IMR-90 (cell line): ENCODE measurements at regions not wholly inside any gene's neighbourhood (a gene's known extent, or its start where the extent isn't known, plus 50 kb on each side); places are given as distances from the start of the nearest gene placed in this dataset.

Source experiments
- ATAC-seq: fragments of 200-7000 bp; cut with Tn5 transposase; 2 replicates; pipeline ENCODE4 v1.9.1; 2020; ENCODE audit warnings: low read depth, mild to moderate bottlenecking, moderate library complexity
- BruUV-seq: library from RNA; stranded (reverse); fragments of 400-500 nt; replicated peaks from 2 replicates; lab custom pipeline; 2021; lab: Mats Ljungman, UMichigan
- CTCF ChIA-PET: fragments of 300-600 bp; formaldehyde crosslinking; extraction: SDS; loops from one replicate; lab custom pipeline; 2021; ENCODE audit warnings: antibody characterized with exemption; lab: Yijun Ruan, JAX
- POLR2A ChIA-PET: fragments of 300-600 bp; sonication (Branson Sonifier 250); formaldehyde crosslinking; loops from one replicate; lab custom pipeline; 2022; ENCODE audit warnings: antibody characterized with exemption; ENCODE audit not compliant: unreplicated experiment; lab: Charles Lee
- DNase-seq: peaks from one replicate; pipeline ENCODE4 v3.0.0; 2013
- H2AFZ ChIP-seq: replicated peaks from 2 replicates; pipeline ENCODE3; 2013; ENCODE audit warnings: low read length, mild to moderate bottlenecking; ENCODE audit not compliant: poor library complexity
- H2AK5ac ChIP-seq: 2 replicates; pipeline ENCODE4 v1.6.1; 2013; ENCODE audit warnings: low read depth, low read length, inconsistent platforms
- H2AK9ac ChIP-seq: replicated peaks from 2 replicates; pipeline ENCODE3; 2013; ENCODE audit warnings: mild to moderate bottlenecking, low read depth, low read length, moderate library complexity; ENCODE audit not compliant: poor library complexity
- H2BK120ac ChIP-seq: 2 replicates; pipeline ENCODE4 v1.6.1; 2013; ENCODE audit warnings: low read depth, low read length, inconsistent platforms
- H2BK15ac ChIP-seq: 3 replicates; pipeline ENCODE4 v1.6.1; 2013; ENCODE audit warnings: low read depth, low read length, inconsistent platforms
- H2BK20ac ChIP-seq: 2 replicates; pipeline ENCODE4 v1.6.1; 2013; ENCODE audit warnings: low read depth, mild to moderate bottlenecking, inconsistent platforms, low read length, moderate library complexity
- H2BK5ac ChIP-seq: 2 replicates; pipeline ENCODE4 v1.6.1; 2013; ENCODE audit warnings: mild to moderate bottlenecking, low read depth, low read length, inconsistent platforms; ENCODE audit not compliant: poor library complexity, severe bottlenecking
- H3K14ac ChIP-seq: replicated peaks from 2 replicates; pipeline ENCODE4 v1.6.1; 2013; ENCODE audit warnings: low read depth, low read length, inconsistent platforms
- H3K18ac ChIP-seq: 2 replicates; pipeline ENCODE4 v1.6.1; 2013; ENCODE audit warnings: low read depth, low read length, control low read depth
- H3K23ac ChIP-seq: 2 replicates; pipeline ENCODE4 v1.6.1; 2013; ENCODE audit warnings: low read depth, low read length, inconsistent platforms
- H3K27ac ChIP-seq: 2 replicates; pipeline ENCODE4 v1.5.1; 2013; ENCODE audit warnings: mild to moderate bottlenecking, control low read depth, low read length; ENCODE audit not compliant: insufficient read depth
- H3K27me3 ChIP-seq: 2 replicates; pipeline ENCODE4 v1.6.1; 2013; ENCODE audit warnings: low read length; ENCODE audit not compliant: control insufficient read depth, insufficient read depth
- H3K36me3 ChIP-seq: 2 replicates; pipeline ENCODE4 v1.6.1; 2013; ENCODE audit warnings: low read length, mixed read lengths; ENCODE audit not compliant: control insufficient read depth, insufficient read depth
- H3K4ac ChIP-seq: 2 replicates; pipeline ENCODE4 v1.6.1; 2013; ENCODE audit warnings: low read depth, low read length, inconsistent platforms
- H3K4me1 ChIP-seq: 2 replicates; pipeline ENCODE4 v1.6.1; 2013; ENCODE audit warnings: low read length, mixed read lengths; ENCODE audit not compliant: control insufficient read depth, insufficient read depth
- H3K4me2 ChIP-seq: 2 replicates; pipeline ENCODE4 v1.6.1; 2013; ENCODE audit warnings: low read depth, mild to moderate bottlenecking, control low read depth, low read length, moderate library complexity
- H3K4me3 ChIP-seq: 2 replicates; pipeline ENCODE4 v1.5.1; 2013; ENCODE audit warnings: low read depth, mild to moderate bottlenecking, control low read depth, low read length, moderate library complexity; ENCODE audit not compliant: insufficient read depth
- H3K56ac ChIP-seq: 2 replicates; pipeline ENCODE4 v1.6.1; 2013; ENCODE audit warnings: low read length, inconsistent platforms; ENCODE audit not compliant: insufficient read depth; ENCODE audit errors: extremely low read depth
- H3K79me1 ChIP-seq, 2 experiments: 2 replicates each; pipeline ENCODE4 v1.6.1; 2013; ENCODE audit warnings: low read length in 2 of 2, inconsistent platforms in 1 of 2, low read depth in 1 of 2
- H3K9ac ChIP-seq: 2 replicates; pipeline ENCODE4 v1.6.1; 2013; ENCODE audit warnings: low read depth, low read length, control low read depth
- H3K9me1 ChIP-seq: 2 replicates; pipeline ENCODE4 v1.6.1; 2013; ENCODE audit warnings: low read length, inconsistent platforms; ENCODE audit not compliant: insufficient read depth
- H3K9me3 ChIP-seq: 2 replicates; pipeline ENCODE4 v1.6.1; 2013; ENCODE audit warnings: low read length; ENCODE audit not compliant: control insufficient read depth, insufficient read depth
- H4K20me1 ChIP-seq: 2 replicates; pipeline ENCODE4 v1.6.1; 2013; ENCODE audit warnings: low read length, inconsistent platforms; ENCODE audit not compliant: insufficient read depth
- H4K5ac ChIP-seq: 2 replicates; pipeline ENCODE4 v1.6.1; 2013; ENCODE audit warnings: mild to moderate bottlenecking, low read depth, low read length, control low read depth
- H4K8ac ChIP-seq, 2 experiments: 2 replicates each; pipeline ENCODE4 v1.6.1; 2013; ENCODE audit warnings: low read depth in 2 of 2, low read length in 2 of 2, control low read depth in 1 of 2, inconsistent platforms in 1 of 2
- H4K91ac ChIP-seq: 2 replicates; pipeline ENCODE4 v1.6.1; 2013; ENCODE audit warnings: low read depth, low read length, inconsistent platforms; ENCODE audit not compliant: insufficient read depth
- BHLHE40 ChIP-seq: fragments of 150-350 bp; IDR thresholded peaks from 2 replicates; pipeline ENCODE4 v1.6.1; 2016; ENCODE audit warnings: mild to moderate bottlenecking, low read depth, low read length
- CEBPB ChIP-seq: IDR thresholded peaks from 2 replicates; pipeline ENCODE4 v1.6.1; 2012; ENCODE audit warnings: low read depth, low read length, improper control_type of control experiment
- CHD1 ChIP-seq: IDR thresholded peaks from 2 replicates; pipeline ENCODE4 v1.6.1; 2012; ENCODE audit warnings: low read depth, low read length, improper control_type of control experiment
- MAFK ChIP-seq: IDR thresholded peaks from 2 replicates; pipeline ENCODE4 v1.6.1; 2012; ENCODE audit warnings: low read depth, low read length, improper control_type of control experiment
- MAZ ChIP-seq: IDR thresholded peaks from 2 replicates; pipeline ENCODE4 v1.6.1; 2012; ENCODE audit warnings: low read depth, mild to moderate bottlenecking, low read length, improper control_type of control experiment, moderate library complexity, borderline replicate concordance
- MXI1 ChIP-seq: IDR thresholded peaks from 2 replicates; pipeline ENCODE4 v1.6.1; 2012; ENCODE audit warnings: low read depth, mild to moderate bottlenecking, low read length, moderate library complexity, borderline replicate concordance
- NFE2L2 ChIP-seq: fragments of 150-350 bp; IDR thresholded peaks from 2 replicates; pipeline ENCODE4 v1.6.1; 2016; ENCODE audit warnings: low read depth, mild to moderate bottlenecking, low read length
- POLR2A ChIP-seq: IDR thresholded peaks from 2 replicates; pipeline ENCODE4 v1.6.1; 2012; ENCODE audit warnings: mild to moderate bottlenecking, low read depth, low read length
- RAD21 ChIP-seq: IDR thresholded peaks from 2 replicates; pipeline ENCODE4 v1.6.1; 2012; ENCODE audit warnings: low read length, improper control_type of control experiment
- RFX5 ChIP-seq: IDR thresholded peaks from 2 replicates; pipeline ENCODE4 v1.8.0; 2012; ENCODE audit warnings: low read depth, mild to moderate bottlenecking, low read length, moderate library complexity
- SMC3 ChIP-seq: fragments of 150-350 bp; IDR thresholded peaks from 2 replicates; pipeline ENCODE4 v1.6.1; 2016; ENCODE audit warnings: low read depth, mild to moderate bottlenecking, antibody characterized with exemption, low read length, moderate library complexity
- dilution Hi-C: fragments of 300-500 bp; cut with HindIII; formaldehyde crosslinking; loops from one replicate; pipeline ENCODE4 v1.14.3; 2018; ENCODE audit warnings: low sequenced_read_pairs; ENCODE audit not compliant: unreplicated experiment
- in situ Hi-C: fragments of 300-500 bp; cut with MboI; formaldehyde crosslinking; loops from 3 replicates; pipeline ENCODE4 v1.14.3; 2019; ENCODE audit warnings: low sequenced_read_pairs, inconsistent platforms, mixed read lengths
- intact Hi-C: fragments of 100-400 bp; cut with micrococcal nuclease; formaldehyde crosslinking; loops from 2 replicates; pipeline ENCODE4 v1.10.0; 2022
- TF ChIP-seq, protein P1 (sequence below): fragments of 150-350 bp; IDR thresholded peaks from 2 replicates; pipeline ENCODE4 v1.6.1; 2016; ENCODE audit warnings: low read depth, mild to moderate bottlenecking, low read length, moderate library complexity, borderline replicate concordance
- TF ChIP-seq, protein P2 (sequence below): conservative IDR thresholded peaks from 2 replicates; pipeline ENCODE4 v1.5.1; 2012; ENCODE audit warnings: mild to moderate bottlenecking, low read depth, low read length, improper control_type of control experiment

GRCh38 chr13:70789751-70790150, 681.5 kb upstream of the KLHL1 start:
- no peak overlapping the region for H3K4me2 ChIP-seq
- no peak for TF ChIP-seq CHD1
- no peak for TF ChIP-seq NFE2L2
- no peak for TF ChIP-seq RFX5
- no peak for TF ChIP-seq CEBPB
- TF ChIP-seq SMC3, result no peak
- no peak for TF ChIP-seq POLR2A
- TF ChIP-seq, protein P1, sequence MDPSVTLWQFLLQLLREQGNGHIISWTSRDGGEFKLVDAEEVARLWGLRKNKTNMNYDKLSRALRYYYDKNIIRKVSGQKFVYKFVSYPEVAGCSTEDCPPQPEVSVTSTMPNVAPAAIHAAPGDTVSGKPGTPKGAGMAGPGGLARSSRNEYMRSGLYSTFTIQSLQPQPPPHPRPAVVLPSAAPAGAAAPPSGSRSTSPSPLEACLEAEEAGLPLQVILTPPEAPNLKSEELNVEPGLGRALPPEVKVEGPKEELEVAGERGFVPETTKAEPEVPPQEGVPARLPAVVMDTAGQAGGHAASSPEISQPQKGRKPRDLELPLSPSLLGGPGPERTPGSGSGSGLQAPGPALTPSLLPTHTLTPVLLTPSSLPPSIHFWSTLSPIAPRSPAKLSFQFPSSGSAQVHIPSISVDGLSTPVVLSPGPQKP, result no peak
- TF ChIP-seq BHLHE40, result no peak
- TF ChIP-seq RAD21, result no peak
- TF ChIP-seq MAFK, result no peak
- TF ChIP-seq MXI1, result no peak
- TF ChIP-seq, protein P2, sequence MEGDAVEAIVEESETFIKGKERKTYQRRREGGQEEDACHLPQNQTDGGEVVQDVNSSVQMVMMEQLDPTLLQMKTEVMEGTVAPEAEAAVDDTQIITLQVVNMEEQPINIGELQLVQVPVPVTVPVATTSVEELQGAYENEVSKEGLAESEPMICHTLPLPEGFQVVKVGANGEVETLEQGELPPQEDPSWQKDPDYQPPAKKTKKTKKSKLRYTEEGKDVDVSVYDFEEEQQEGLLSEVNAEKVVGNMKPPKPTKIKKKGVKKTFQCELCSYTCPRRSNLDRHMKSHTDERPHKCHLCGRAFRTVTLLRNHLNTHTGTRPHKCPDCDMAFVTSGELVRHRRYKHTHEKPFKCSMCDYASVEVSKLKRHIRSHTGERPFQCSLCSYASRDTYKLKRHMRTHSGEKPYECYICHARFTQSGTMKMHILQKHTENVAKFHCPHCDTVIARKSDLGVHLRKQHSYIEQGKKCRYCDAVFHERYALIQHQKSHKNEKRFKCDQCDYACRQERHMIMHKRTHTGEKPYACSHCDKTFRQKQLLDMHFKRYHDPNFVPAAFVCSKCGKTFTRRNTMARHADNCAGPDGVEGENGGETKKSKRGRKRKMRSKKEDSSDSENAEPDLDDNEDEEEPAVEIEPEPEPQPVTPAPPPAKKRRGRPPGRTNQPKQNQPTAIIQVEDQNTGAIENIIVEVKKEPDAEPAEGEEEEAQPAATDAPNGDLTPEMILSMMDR, result no peak
- TF ChIP-seq MAZ, result no peak
- dilution Hi-C loops (no loop called here), in situ Hi-C loops (no loop called here), intact Hi-C loops (no loop called here)
- no peak overlapping the region for H4K8ac ChIP-seq
- H3K23ac ChIP-seq, result no peak overlapping the region
- H2AFZ ChIP-seq, result no peak overlapping the region
- no peak overlapping the region for H4K91ac ChIP-seq
- no peak overlapping the region for H2BK5ac ChIP-seq
- H3K9ac ChIP-seq, result no peak overlapping the region
- no peaks in the 10 kb centered on the region for H3K27me3 ChIP-seq
- no peak for ATAC-seq
- H3K18ac ChIP-seq, result no peak overlapping the region
- no peak overlapping the region for H3K4me3 ChIP-seq
- H3K14ac ChIP-seq, result no peak overlapping the region
- no peaks in the 10 kb centered on the region for H3K36me3 ChIP-seq
- no peaks in the 10 kb centered on the region for H3K9me3 ChIP-seq
- no peaks in the 10 kb centered on the region for H3K79me1 ChIP-seq
- H2BK120ac ChIP-seq, result no peak overlapping the region
- no peak overlapping the region for H2AK9ac ChIP-seq
- DNase-seq, result peak; percentile 7
- H2BK20ac ChIP-seq, result no peak overlapping the region
- ChIA-PET CTCF (no interaction called here), POLR2A (no interaction called here)
- BruUV-seq, result no TSS peak
- no peak overlapping the region for H2BK15ac ChIP-seq
- no peaks in the 10 kb centered on the region for H4K20me1 ChIP-seq
- H4K5ac ChIP-seq, result no peak overlapping the region
- H3K56ac ChIP-seq, result no peak overlapping the region
- H3K4me1 ChIP-seq, result no peaks in the 10 kb centered on the region
- H3K4ac ChIP-seq, result no peak overlapping the region
- no peak overlapping the region for H2AK5ac ChIP-seq
- H3K9me1 ChIP-seq, result no peaks in the 10 kb centered on the region
- H3K27ac ChIP-seq, result no peak overlapping the region
